OCI-LY7 (cell line): ENCODE measurements at regions not wholly inside any gene's neighbourhood (a gene's known extent, or its start where the extent isn't known, plus 50 kb on each side); places are given as distances from the start of the nearest gene placed in this dataset.

Experiments
- BruUV-seq: library from RNA; stranded (reverse); fragments of 400-500 nt; replicated peaks from 2 replicates; lab custom pipeline; 2021; lab: Mats Ljungman, UMichigan
- CTCF ChIA-PET: fragments of 300-600 bp; sonication (Branson Sonifier 250); formaldehyde crosslinking; loops from one replicate; lab custom pipeline; 2022; ENCODE audit warnings: antibody characterized with exemption; ENCODE audit not compliant: unreplicated experiment; lab: Charles Lee
- POLR2A ChIA-PET: fragments of 300-600 bp; sonication (Branson Sonifier 250); formaldehyde crosslinking; loops from one replicate; lab custom pipeline; 2022; ENCODE audit warnings: antibody characterized with exemption; lab: Charles Lee
- DNase-seq: peaks from one replicate; pipeline ENCODE4 v3.0.0-alpha.2; 2015; ENCODE audit warnings: low spot score
- H2AFZ ChIP-seq: fragments of 200-600 bp; sonication (generic), shearing (Covaris generic); 2 replicates; pipeline ENCODE4 v1.6.1; 2014; ENCODE audit warnings: mild to moderate bottlenecking, antibody characterized with exemption, low read length, moderate library complexity
- H3K27ac ChIP-seq: fragments of 200-600 bp; sonication (generic); 2 replicates; pipeline ENCODE4 v1.5.1; 2014; ENCODE audit warnings: mixed run types, low read depth, mild to moderate bottlenecking, moderate library complexity, low read length, inconsistent platforms; ENCODE audit not compliant: poor library complexity, severe bottlenecking
- H3K36me3 ChIP-seq: fragments of 200-600 bp; sonication (generic); 2 replicates; pipeline ENCODE4 v1.6.1; 2014; ENCODE audit warnings: mild to moderate bottlenecking, antibody characterized with exemption, low read length, moderate library complexity, mixed read lengths; ENCODE audit not compliant: insufficient read depth
- H3K4me1 ChIP-seq: fragments of 200-600 bp; sonication (generic); 2 replicates; pipeline ENCODE4 v1.5.1; 2014; ENCODE audit warnings: mild to moderate bottlenecking, low read length; ENCODE audit not compliant: insufficient read depth, poor library complexity, severe bottlenecking
- H3K4me2 ChIP-seq: fragments of 200-600 bp; sonication (generic); 2 replicates; pipeline ENCODE4 v1.6.1; 2014; ENCODE audit warnings: mild to moderate bottlenecking, low read length
- H3K4me3 ChIP-seq: fragments of 200-600 bp; sonication (generic); 2 replicates; pipeline ENCODE4 v1.5.1; 2014; ENCODE audit warnings: mild to moderate bottlenecking, low read depth, low read length; ENCODE audit not compliant: poor library complexity, severe bottlenecking
- H3K79me2 ChIP-seq: fragments of 200-600 bp; sonication (generic); 2 replicates; pipeline ENCODE4 v1.6.1; 2016; ENCODE audit warnings: low read depth, mild to moderate bottlenecking, low read length, moderate library complexity, mixed read lengths; ENCODE audit not compliant: insufficient read depth
- H3K9me2 ChIP-seq: fragments of 200-600 bp; sonication (generic); 2 replicates; pipeline ENCODE4 v1.6.1; 2016; ENCODE audit warnings: mild to moderate bottlenecking, low read length, mixed read lengths; ENCODE audit not compliant: insufficient read depth
- H3K9me3 ChIP-seq: fragments of 200-600 bp; sonication (generic); 2 replicates; pipeline ENCODE4 v1.6.1; 2014; ENCODE audit warnings: mild to moderate bottlenecking, mixed run types, low read length, mixed read lengths
- H4K20me1 ChIP-seq: fragments of 200-600 bp; sonication (generic); 2 replicates; pipeline ENCODE4 v1.6.1; 2014; ENCODE audit warnings: mild to moderate bottlenecking, antibody characterized with exemption, low read length, moderate library complexity, mixed read lengths; ENCODE audit not compliant: insufficient read depth
- EZH2phosphoT487 ChIP-seq: fragments of 200-600 bp; sonication (generic); IDR thresholded peaks from 2 replicates; pipeline ENCODE4 v1.6.1; 2018; ENCODE audit warnings: low read depth, borderline replicate concordance, mild to moderate bottlenecking, mixed run types, antibody characterized with exemption, low read length, moderate library complexity, mixed read lengths
- intact Hi-C: fragments of 100-400 bp; cut with micrococcal nuclease; formaldehyde crosslinking; loops from one replicate; pipeline ENCODE4 v1.10.0; 2022; ENCODE audit not compliant: unreplicated experiment
- TF ChIP-seq, protein P1 (sequence below): fragments of 200-600 bp; sonication (generic); conservative IDR thresholded peaks from 2 replicates; pipeline ENCODE4 v1.5.1; 2014; ENCODE audit warnings: mild to moderate bottlenecking, antibody characterized with exemption, low read length, moderate library complexity, mixed read lengths

DNA sequence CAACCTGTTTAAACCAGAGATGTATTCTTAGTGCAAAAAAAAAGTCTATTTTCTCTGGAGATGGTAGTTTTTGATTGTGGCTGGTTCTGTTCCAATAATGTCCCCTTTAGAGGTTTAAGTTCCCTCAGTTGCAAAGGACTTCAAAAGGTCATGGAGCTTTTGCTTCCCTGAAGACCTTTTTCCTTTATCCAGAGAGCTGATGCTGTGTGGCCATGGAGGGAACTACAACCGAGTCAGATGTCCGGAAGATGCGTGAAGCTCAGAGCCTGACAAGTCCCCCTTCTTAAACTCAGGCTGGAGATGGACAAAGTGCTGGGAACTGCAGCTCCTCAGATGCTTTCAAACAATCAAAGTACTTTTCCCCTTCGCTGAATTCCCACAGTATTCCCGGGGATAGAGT, 176.1 kb downstream of the TMEM18 start:
- Histone ChIP-seq H3K9me2 (no peaks in the 10 kb centered on the region), H3K4me3 (no peak overlapping the region), H3K27ac (no peak overlapping the region), H3K36me3 (no peaks in the 10 kb centered on the region), H3K9me3 (no peaks in the 10 kb centered on the region), H2AFZ (no peak overlapping the region), H3K4me2 (no peak overlapping the region), H3K79me2 (no peaks in the 10 kb centered on the region), H3K4me1 (no peaks in the 10 kb centered on the region), H4K20me1 (no peaks in the 10 kb centered on the region)
- no peak for DNase-seq
- intact Hi-C loops: no loop called here
- no TSS peak for BruUV-seq
- TF ChIP-seq, protein P1, sequence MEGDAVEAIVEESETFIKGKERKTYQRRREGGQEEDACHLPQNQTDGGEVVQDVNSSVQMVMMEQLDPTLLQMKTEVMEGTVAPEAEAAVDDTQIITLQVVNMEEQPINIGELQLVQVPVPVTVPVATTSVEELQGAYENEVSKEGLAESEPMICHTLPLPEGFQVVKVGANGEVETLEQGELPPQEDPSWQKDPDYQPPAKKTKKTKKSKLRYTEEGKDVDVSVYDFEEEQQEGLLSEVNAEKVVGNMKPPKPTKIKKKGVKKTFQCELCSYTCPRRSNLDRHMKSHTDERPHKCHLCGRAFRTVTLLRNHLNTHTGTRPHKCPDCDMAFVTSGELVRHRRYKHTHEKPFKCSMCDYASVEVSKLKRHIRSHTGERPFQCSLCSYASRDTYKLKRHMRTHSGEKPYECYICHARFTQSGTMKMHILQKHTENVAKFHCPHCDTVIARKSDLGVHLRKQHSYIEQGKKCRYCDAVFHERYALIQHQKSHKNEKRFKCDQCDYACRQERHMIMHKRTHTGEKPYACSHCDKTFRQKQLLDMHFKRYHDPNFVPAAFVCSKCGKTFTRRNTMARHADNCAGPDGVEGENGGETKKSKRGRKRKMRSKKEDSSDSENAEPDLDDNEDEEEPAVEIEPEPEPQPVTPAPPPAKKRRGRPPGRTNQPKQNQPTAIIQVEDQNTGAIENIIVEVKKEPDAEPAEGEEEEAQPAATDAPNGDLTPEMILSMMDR: peak; percentile 39; the same call in 1 of the 2 replicates
- no peak for TF ChIP-seq EZH2phosphoT487
- ChIA-PET CTCF (no interaction called here), POLR2A (no interaction called here)

DNA sequence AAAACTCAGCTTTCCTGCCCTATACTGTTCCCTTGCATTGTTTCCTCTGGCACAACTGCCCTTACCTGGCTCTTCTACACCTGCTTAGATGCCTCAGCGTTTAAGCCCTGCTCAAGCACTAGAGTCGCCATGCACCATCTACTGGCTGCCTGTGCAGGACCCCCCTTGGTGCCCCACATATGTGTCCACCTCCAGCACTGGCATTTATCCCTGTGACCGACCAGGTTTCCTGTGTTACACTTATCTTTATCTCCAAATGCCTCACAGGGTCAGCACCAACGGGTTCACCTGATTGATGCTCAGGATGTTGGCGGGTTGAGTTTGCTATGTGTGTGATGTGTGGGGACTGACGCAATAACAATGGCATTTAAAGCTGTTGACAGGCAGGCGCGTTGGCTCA, 177.5 kb downstream of the TMEM18 start:
- Histone ChIP-seq H3K79me2 (no peaks in the 10 kb centered on the region), H2AFZ (no peak overlapping the region), H3K4me3 (no peak overlapping the region), H4K20me1 (no peaks in the 10 kb centered on the region), H3K9me2 (no peaks in the 10 kb centered on the region), H3K36me3 (no peaks in the 10 kb centered on the region), H3K27ac (no peak overlapping the region), H3K9me3 (no peaks in the 10 kb centered on the region), H3K4me1 (no peaks in the 10 kb centered on the region), H3K4me2 (no peak overlapping the region)
- no TSS peak for BruUV-seq
- CTCF ChIA-PET: no interaction called here
- DNase-seq: no peak
- intact Hi-C loops: no loop called here
- POLR2A ChIA-PET: no interaction called here
- TF ChIP-seq EZH2phosphoT487: no peak
- TF ChIP-seq, protein P1: no peak

DNA sequence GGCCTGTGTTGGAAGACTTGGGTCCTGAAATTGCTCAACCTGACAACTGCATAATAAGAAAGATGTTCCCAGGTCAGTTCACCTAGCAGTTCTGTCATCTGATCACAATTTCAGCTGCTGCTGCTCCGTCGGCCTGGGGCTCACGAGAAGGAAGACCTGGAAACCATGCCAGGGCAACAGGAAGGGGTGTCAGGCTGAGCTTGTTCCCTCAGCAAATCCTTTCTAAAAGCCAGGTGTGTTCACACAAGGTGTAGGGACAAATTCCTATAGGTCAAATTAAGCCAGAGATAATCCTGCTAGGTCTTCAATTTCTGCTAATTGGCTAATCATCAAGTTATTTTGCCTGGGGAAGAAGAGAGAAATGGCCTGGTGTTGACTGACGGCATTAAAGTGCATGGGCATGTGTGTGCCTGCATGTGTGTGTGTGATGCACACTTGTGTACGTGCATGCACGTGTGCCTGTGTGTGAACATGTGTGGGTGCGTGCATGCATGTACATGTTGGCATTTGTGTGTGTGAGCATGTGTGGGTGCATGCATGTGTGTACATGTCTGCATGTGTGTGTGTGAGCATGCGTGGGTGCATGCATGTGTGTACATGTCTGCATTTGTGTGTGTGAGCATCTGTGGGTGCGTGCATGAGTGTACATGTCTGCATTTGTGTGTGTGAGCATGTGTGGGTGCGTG, 178.6 kb downstream of the TMEM18 start:
- Histone ChIP-seq H3K4me2 (no peak overlapping the region), H2AFZ (no peak overlapping the region), H3K9me3 (no peaks in the 10 kb centered on the region), H3K4me3 (no peak overlapping the region), H4K20me1 (no peaks in the 10 kb centered on the region), H3K79me2 (no peaks in the 10 kb centered on the region), H3K9me2 (no peaks in the 10 kb centered on the region), H3K36me3 (no peaks in the 10 kb centered on the region), H3K27ac (no peak overlapping the region), H3K4me1 (no peaks in the 10 kb centered on the region)
- POLR2A ChIA-PET: no interaction called here
- intact Hi-C loops: no loop called here
- CTCF ChIA-PET: no interaction called here
- BruUV-seq: no TSS peak
- DNase-seq: no peak
- TF ChIP-seq, protein P1: no peak
- TF ChIP-seq EZH2phosphoT487: no peak
